ENCODE measurements at regions not wholly inside any gene's neighbourhood (a gene's known extent, or its start where the extent isn't known, plus 50 kb on each side); places are given as distances from the start of the nearest gene placed in this dataset.

DNA sequence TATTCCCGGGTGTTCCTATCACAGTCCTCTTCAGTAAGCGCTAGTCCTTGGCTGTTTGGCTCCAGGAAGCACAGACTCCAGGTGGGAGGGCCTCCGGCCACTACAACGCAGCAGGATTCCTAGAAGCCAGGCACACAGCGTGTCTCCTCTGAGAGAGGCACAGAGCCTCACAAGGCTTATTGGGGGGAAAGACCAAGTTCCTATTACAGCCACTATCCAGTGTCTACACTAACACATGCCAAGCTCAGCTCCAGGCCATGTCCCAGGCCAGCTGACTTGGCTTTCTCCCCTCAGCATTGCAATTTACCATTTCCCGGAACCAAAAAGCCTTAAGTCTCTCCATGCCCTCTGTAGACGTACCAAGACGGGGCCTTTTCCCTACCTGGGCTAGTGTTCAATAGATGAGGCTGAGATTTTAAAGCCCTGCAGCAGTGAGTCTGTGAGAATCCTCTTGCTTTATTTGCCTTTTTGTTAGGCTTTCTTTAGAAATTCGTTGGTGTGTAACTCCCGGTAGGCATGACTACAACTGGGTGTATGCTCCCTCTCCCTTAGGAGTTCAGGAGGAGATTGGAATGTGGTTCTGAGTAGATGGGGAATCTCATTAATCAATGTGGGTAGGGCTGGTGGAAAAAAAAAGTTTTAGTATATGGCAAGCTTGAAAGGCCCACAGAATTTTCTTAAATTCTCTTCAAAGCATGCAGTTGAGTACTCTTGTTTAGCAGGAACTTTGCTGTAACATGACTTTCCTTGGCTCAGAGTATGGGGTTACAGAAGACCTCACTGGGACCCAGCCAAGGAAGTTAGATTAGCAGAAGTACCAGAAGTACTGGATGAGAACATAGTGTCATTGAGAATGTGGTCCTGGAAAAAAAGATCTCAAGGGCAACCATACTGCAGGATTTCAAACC lies 84.3 kb upstream of the SLC1A3 start:
- TF ChIP-seq, protein P1, sequence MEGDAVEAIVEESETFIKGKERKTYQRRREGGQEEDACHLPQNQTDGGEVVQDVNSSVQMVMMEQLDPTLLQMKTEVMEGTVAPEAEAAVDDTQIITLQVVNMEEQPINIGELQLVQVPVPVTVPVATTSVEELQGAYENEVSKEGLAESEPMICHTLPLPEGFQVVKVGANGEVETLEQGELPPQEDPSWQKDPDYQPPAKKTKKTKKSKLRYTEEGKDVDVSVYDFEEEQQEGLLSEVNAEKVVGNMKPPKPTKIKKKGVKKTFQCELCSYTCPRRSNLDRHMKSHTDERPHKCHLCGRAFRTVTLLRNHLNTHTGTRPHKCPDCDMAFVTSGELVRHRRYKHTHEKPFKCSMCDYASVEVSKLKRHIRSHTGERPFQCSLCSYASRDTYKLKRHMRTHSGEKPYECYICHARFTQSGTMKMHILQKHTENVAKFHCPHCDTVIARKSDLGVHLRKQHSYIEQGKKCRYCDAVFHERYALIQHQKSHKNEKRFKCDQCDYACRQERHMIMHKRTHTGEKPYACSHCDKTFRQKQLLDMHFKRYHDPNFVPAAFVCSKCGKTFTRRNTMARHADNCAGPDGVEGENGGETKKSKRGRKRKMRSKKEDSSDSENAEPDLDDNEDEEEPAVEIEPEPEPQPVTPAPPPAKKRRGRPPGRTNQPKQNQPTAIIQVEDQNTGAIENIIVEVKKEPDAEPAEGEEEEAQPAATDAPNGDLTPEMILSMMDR (IDR thresholded peaks at IDR 0.05; ENCODE audit: insufficient read depth, low read length, poor library complexity, severe bottlenecking): no peak
- Histone ChIP-seq H3K4me3 (ENCODE audit: low read depth, low read length) (no peak overlapping the region), H3K36me3 (ENCODE audit: control insufficient read depth, insufficient read depth, low read length) (no peaks in the 10 kb centered on the region), H3K27me3 (ENCODE audit: control insufficient read depth, insufficient read depth, low read length) (no peaks in the 10 kb centered on the region)
- no peak for DNase-seq (ENCODE audit: low read depth)

DNA sequence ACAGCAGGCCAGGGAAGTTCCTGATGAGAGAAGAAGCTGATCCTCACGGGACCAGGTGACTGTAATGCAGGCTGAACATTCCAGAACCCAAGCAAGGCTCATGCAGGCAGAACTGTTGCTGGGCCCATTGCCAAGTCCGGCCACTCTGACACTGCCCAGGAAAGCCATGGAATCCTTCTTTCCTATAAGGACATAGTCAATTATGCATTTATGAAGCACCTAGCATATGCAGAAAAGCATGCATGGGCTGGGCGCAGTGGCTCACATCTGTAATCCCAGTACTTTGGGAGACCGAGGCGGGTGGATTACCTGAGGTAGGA lies 83.7 kb upstream of the SLC1A3 start:
- no peak for DNase-seq (ENCODE audit: low read depth)
- Histone ChIP-seq H3K36me3 (ENCODE audit: control insufficient read depth, insufficient read depth, low read length) (no peaks in the 10 kb centered on the region), H3K4me3 (ENCODE audit: low read depth, low read length) (no peak overlapping the region), H3K27me3 (ENCODE audit: control insufficient read depth, insufficient read depth, low read length) (no peaks in the 10 kb centered on the region)
- TF ChIP-seq, protein P1 (IDR thresholded peaks at IDR 0.05; ENCODE audit: insufficient read depth, low read length, poor library complexity, severe bottlenecking): no peak

DNA sequence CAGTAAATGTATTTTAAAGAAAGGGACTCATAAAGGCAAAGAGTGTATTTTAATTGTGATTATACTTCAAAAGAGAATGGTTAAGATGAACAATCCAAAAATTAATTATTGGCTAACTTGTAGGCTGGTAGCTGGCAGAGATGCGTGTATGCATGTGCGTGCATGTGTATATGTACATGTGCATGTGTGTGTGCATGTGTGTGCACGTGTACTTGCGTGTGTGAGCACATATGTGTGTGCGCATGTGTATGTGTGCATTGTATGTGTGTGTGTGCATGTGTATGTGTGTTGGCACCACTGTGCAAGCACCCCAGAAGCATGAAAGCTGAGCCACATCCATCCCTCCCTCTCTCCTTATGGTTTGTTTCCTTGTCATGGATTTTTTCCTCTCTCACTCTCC lies 83.0 kb upstream of the SLC1A3 start:
- no peak overlapping the region for H3K4me3 ChIP-seq (ENCODE audit: low read depth, low read length)
- H3K36me3 ChIP-seq (ENCODE audit: control insufficient read depth, insufficient read depth, low read length): no peaks in the 10 kb centered on the region
- no peaks in the 10 kb centered on the region for H3K27me3 ChIP-seq (ENCODE audit: control insufficient read depth, insufficient read depth, low read length)
- no peak for DNase-seq (ENCODE audit: low read depth)
- TF ChIP-seq, protein P1 (IDR thresholded peaks at IDR 0.05; ENCODE audit: insufficient read depth, low read length, poor library complexity, severe bottlenecking): no peak

DNA sequence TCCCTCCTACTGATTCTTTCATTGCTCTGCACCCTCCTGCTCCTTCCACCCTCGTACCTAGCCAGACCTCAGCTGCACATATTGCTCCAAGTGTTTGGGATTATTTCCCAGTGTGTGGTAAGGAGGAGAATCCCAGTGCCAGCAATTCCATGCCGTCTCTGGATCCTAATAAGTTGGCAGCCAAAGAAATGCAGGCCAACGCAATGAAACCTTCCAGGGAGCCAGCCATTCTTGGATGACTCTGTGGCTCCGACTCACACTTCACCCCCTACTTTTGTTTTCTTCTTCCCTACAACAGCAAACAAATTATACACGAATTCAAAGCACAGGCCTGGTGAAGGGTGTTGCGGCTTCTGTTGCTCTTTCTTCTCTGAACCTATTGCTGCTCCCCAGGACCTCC lies 82.5 kb upstream of the SLC1A3 start:
- DNase-seq (ENCODE audit: low read depth): no peak

DNA sequence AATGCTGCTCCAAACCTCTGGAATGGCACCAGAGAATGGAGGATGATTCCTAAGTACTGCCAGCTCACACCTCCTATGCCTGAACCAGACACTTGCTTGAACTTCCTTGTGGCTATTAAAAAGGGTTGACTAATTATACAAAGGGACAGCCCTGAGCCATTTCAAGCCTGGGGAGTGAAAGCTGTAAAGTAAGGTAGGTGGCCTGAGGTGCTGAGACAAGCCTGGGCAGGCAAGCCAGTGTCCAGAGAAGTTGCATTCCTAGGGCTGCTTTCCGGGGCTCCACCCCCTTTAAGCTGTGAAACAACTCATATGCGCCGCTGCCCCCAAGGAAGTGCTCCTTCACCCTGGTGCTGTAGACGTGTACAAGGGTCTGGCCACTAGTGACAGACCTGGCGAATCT lies 79.9 kb upstream of the SLC1A3 start:
- Histone ChIP-seq H3K4me3 (ENCODE audit: low read depth, low read length) (no peak overlapping the region), H3K36me3 (ENCODE audit: control insufficient read depth, insufficient read depth, low read length) (no peaks in the 10 kb centered on the region), H3K27me3 (ENCODE audit: control insufficient read depth, insufficient read depth, low read length) (no peaks in the 10 kb centered on the region)
- no peak for DNase-seq (ENCODE audit: low read depth)
- TF ChIP-seq, protein P1 (IDR thresholded peaks at IDR 0.05; ENCODE audit: insufficient read depth, low read length, poor library complexity, severe bottlenecking): no peak

More for the DNA sequence above, 82.5 kb upstream of the SLC1A3 start:
- TF ChIP-seq, protein P1 (IDR thresholded peaks at IDR 0.05; ENCODE audit: insufficient read depth, low read length, poor library complexity, severe bottlenecking): no peak
- Histone ChIP-seq H3K4me3 (ENCODE audit: low read depth, low read length) (no peak overlapping the region), H3K36me3 (ENCODE audit: control insufficient read depth, insufficient read depth, low read length) (no peaks in the 10 kb centered on the region), H3K27me3 (ENCODE audit: control insufficient read depth, insufficient read depth, low read length) (no peaks in the 10 kb centered on the region)

DNA sequence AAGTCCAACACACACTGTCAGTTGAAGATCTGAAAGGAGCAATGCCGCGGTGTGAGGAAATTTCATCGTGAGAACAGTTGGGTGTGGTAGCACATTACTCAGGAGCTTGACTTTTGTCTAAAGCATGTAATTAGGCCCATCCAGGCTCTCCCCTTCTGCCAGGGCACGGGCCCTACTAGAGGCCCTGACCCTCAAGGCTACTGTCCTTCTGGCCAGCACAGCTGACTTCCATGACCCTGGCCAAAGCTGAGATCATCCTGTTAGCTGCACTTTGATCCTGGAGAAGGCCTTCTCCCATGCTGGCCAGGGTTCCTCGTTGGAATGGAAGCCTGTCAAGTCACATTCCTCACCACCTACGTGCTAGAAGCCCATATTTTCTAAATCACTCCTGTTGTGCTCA lies 77.8 kb upstream of the SLC1A3 start:
- no peak for DNase-seq (ENCODE audit: low read depth)
- Histone ChIP-seq H3K36me3 (ENCODE audit: control insufficient read depth, insufficient read depth, low read length) (no peaks in the 10 kb centered on the region), H3K27me3 (ENCODE audit: control insufficient read depth, insufficient read depth, low read length) (no peaks in the 10 kb centered on the region), H3K4me3 (ENCODE audit: low read depth, low read length) (no peak overlapping the region)
- TF ChIP-seq, protein P1 (IDR thresholded peaks at IDR 0.05; ENCODE audit: insufficient read depth, low read length, poor library complexity, severe bottlenecking): no peak

All from kidney epithelial cell (primary cell).